ENCODE measurements at regions not wholly inside any gene's neighbourhood (a gene's known extent, or its start where the extent isn't known, plus 50 kb on each side); places are given as distances from the start of the nearest gene placed in this dataset.

- TF ChIP-seq EZH2 (IDR thresholded peaks at IDR 0.05; ENCODE audit: insufficient read depth, poor library complexity, severe bottlenecking) (no peak), EZH2phosphoT487 (IDR thresholded peaks at IDR 0.05; ENCODE audit: insufficient read depth, low read depth) (no peak)
Measured at GRCh38 chr15:25067725-25068309, 113.0 kb downstream of the SNRPN start.
